ENCODE measurements at regions not wholly inside any gene's neighbourhood (a gene's known extent, or its start where the extent isn't known, plus 50 kb on each side); places are given as distances from the start of the nearest gene placed in this dataset.
"Not testable (repeated sequence)": the region's sequence is repeated elsewhere in the genome, so short reads cannot be mapped to it uniquely, and the experiment has no call there.

GRCh38 chrY:18866887-18867551, 93.5 kb upstream of the HSFY2 start:
- not testable (repeated sequence) for TF ChIP-seq CTCF (IDR thresholded peaks at IDR 0.05); TCF7L2 (IDR thresholded peaks at IDR 0.05; ENCODE audit: low read depth, low read length)
